Panc1 (cell line): ENCODE measurements at regions not wholly inside any gene's neighbourhood (a gene's known extent, or its start where the extent isn't known, plus 50 kb on each side); places are given as distances from the start of the nearest gene placed in this dataset.

Experiments
- POLR2AphosphoS5 ChIP-seq: IDR thresholded peaks from 2 replicates; pipeline ENCODE4 v1.6.1; 2012; ENCODE audit warnings: mild to moderate bottlenecking, low read depth, low read length, moderate library complexity
- SIN3A ChIP-seq: IDR thresholded peaks from 2 replicates; pipeline ENCODE4 v1.6.1; 2012; ENCODE audit warnings: low read depth, mild to moderate bottlenecking, low read length, moderate library complexity, borderline replicate concordance; ENCODE audit not compliant: insufficient read depth
- TCF7L2 ChIP-seq: IDR thresholded peaks from 2 replicates; pipeline ENCODE4 v1.6.1; 2011; ENCODE audit warnings: mild to moderate bottlenecking, low read depth, low read length, inconsistent platforms
- TF ChIP-seq, protein P1 (sequence below): fragments of 450-650 bp; IDR thresholded peaks from 2 replicates; pipeline ENCODE4 v1.5.1; 2017; ENCODE audit warnings: mild to moderate bottlenecking
- TF ChIP-seq, protein P2 (sequence below), 2 experiments: IDR thresholded peaks; 2 replicates each; pipeline ENCODE4 v1.6.1; 2011 to 2012; ENCODE audit warnings: low read depth in 2 of 2, control low read depth in 1 of 2, low read length in 1 of 2, mild to moderate bottlenecking in 1 of 2, moderate library complexity in 1 of 2; ENCODE audit not compliant: insufficient read depth in 1 of 2

DNA sequence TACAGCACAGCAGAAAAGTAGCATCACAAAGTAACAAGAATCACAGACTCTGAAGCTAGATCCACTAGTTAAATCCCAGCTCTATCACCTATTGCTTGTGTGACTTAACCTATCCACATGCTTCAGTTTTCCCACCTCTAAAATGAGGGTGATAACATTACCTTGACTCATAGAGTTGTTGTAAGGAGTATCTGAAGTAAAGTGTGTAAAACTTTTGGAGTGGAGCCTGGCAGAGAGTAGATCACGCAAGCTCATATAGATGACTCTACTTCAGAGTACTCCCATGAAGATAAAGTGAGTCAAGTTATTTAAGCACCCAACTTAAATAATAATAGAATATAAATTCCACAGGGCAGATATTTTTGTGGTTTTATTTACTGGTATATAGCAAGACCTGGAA lies 94.5 kb upstream of the FER start:
- TF ChIP-seq, protein P1, sequence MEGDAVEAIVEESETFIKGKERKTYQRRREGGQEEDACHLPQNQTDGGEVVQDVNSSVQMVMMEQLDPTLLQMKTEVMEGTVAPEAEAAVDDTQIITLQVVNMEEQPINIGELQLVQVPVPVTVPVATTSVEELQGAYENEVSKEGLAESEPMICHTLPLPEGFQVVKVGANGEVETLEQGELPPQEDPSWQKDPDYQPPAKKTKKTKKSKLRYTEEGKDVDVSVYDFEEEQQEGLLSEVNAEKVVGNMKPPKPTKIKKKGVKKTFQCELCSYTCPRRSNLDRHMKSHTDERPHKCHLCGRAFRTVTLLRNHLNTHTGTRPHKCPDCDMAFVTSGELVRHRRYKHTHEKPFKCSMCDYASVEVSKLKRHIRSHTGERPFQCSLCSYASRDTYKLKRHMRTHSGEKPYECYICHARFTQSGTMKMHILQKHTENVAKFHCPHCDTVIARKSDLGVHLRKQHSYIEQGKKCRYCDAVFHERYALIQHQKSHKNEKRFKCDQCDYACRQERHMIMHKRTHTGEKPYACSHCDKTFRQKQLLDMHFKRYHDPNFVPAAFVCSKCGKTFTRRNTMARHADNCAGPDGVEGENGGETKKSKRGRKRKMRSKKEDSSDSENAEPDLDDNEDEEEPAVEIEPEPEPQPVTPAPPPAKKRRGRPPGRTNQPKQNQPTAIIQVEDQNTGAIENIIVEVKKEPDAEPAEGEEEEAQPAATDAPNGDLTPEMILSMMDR = no peak
- TF ChIP-seq POLR2AphosphoS5 (no peak), TCF7L2 (no peak), SIN3A (no peak)
- TF ChIP-seq, protein P2, sequence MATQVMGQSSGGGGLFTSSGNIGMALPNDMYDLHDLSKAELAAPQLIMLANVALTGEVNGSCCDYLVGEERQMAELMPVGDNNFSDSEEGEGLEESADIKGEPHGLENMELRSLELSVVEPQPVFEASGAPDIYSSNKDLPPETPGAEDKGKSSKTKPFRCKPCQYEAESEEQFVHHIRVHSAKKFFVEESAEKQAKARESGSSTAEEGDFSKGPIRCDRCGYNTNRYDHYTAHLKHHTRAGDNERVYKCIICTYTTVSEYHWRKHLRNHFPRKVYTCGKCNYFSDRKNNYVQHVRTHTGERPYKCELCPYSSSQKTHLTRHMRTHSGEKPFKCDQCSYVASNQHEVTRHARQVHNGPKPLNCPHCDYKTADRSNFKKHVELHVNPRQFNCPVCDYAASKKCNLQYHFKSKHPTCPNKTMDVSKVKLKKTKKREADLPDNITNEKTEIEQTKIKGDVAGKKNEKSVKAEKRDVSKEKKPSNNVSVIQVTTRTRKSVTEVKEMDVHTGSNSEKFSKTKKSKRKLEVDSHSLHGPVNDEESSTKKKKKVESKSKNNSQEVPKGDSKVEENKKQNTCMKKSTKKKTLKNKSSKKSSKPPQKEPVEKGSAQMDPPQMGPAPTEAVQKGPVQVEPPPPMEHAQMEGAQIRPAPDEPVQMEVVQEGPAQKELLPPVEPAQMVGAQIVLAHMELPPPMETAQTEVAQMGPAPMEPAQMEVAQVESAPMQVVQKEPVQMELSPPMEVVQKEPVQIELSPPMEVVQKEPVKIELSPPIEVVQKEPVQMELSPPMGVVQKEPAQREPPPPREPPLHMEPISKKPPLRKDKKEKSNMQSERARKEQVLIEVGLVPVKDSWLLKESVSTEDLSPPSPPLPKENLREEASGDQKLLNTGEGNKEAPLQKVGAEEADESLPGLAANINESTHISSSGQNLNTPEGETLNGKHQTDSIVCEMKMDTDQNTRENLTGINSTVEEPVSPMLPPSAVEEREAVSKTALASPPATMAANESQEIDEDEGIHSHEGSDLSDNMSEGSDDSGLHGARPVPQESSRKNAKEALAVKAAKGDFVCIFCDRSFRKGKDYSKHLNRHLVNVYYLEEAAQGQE (IDR thresholded peaks at IDR 0.05; ENCODE audit: insufficient read depth in 1 of 2, low read depth in 2 of 2, low read length in 1 of 2) = no peak
